ENCODE measurements at regions not wholly inside any gene's neighbourhood (a gene's known extent, or its start where the extent isn't known, plus 50 kb on each side); places are given as distances from the start of the nearest gene placed in this dataset.

DNA sequence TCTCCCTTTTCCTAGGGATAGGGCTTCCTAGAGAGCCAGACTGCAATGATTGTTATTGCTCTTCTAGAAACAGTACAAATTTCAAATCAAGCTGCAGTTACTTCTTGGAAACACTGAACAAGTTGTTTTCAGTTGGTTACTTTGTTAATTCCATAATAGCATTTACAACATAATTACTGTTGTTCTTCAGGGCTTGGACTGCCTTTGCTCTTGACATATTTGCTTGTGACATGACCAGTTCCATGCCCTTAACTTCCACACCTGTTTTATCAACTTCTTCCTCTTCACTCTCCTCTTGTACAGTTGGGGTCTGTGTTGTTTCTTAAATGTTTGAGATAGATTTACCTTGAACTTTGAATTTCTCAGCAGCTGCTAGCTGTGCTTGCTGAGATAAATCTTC lies 104.4 kb downstream of the SEC23IP start:
- DNase-seq (ENCODE audit: insufficient read length, low spot score) (no peak), FAIRE-seq (no peak)
- no peak for TF ChIP-seq POLR2A (IDR thresholded peaks at IDR 0.05; ENCODE audit: low read depth, low read length)

DNA sequence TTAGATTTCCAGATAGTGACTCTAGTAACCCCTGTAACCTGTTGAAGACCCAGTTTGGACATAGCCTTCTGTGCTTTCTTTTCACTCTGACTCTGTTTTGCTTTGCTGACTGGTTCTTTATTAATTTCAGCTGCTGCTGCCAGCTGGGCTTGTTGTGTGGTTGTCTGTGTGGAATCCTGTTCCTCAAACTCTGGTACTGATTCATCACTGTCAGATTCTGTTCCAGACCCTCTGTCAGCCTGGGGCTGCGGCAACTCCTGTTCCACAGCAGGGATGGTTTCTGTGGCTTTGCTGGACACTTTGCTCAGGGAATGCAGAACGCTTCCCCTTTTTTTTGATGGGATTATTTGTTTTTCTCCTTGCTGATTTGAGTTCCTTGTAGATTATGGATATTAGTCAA lies 104.9 kb downstream of the SEC23IP start:
- FAIRE-seq: no peak
- TF ChIP-seq POLR2A (IDR thresholded peaks at IDR 0.05; ENCODE audit: low read depth, low read length): no peak
- no peak for DNase-seq (ENCODE audit: insufficient read length, low spot score)

DNA sequence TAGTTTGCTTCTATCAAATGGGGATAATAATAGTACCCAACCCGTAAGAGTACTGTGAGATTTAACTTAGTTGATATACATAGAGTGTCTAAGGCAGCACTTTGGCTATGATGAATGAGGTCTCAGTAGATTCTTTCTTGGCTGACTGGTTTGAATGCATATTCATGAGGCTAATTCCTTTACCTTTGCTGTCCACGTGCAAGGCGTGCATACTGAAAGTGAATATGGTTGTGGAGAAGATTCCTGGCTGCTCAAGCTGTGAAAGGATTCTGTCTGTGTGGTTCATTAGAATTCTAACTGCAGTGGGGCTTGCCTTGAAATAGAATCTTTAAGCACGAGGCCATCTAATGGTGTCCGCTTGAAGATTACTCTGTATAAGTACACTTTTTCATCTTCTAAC lies 110.3 kb downstream of the SEC23IP start:
- TF ChIP-seq POLR2A (IDR thresholded peaks at IDR 0.05; ENCODE audit: low read depth, low read length): no peak
- DNase-seq (ENCODE audit: insufficient read length, low spot score) (no peak), FAIRE-seq (no peak)

DNA sequence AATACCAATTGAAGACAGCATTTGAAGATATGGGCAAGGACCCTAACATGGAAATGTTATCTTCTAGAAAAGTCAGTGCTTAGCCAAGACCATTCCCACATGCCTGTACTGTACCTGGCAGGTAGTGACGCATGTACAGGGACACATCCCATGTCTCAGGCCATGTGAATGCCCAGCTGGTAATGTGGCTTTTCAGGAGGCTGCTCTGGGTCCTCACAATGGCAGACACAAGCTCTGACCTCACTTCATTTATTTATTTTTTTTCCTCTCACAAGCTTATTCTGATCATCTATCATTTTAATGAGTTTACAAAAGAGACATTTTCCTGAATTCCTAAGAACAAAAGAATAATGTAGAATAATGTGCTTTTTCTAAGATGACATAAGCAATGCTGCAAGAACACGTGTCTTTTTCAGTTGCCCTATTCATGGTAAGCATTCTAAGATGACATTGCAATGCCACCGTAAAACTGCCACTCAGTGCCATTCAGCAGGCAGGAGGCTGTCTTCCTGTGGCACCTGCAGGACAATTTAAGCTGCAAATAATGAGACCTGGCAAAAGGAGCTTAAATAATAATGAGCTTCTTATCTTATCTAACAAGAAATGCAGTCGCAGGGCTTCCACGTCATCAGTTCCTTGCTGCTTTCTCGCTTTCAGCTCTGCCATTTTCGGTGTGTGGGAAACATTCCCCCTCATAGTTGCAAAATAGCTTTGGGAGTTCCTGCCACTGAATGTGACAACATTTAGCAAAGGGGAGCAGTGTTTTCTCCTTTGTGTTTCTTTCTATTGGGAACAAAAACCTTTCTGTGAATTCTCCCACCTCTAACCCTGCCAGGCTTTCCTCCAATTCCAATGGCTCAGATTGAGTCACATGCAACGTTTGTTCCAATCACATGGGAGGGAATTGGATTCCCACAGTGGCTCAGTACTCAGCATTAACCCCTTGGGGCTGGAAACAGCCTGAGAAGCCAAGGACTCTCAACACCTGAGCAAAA lies 113.0 kb downstream of the SEC23IP start:
- FAIRE-seq (no peak), DNase-seq (ENCODE audit: insufficient read length, low spot score) (no peak)
- TF ChIP-seq POLR2A (IDR thresholded peaks at IDR 0.05; ENCODE audit: low read depth, low read length): no peak

DNA sequence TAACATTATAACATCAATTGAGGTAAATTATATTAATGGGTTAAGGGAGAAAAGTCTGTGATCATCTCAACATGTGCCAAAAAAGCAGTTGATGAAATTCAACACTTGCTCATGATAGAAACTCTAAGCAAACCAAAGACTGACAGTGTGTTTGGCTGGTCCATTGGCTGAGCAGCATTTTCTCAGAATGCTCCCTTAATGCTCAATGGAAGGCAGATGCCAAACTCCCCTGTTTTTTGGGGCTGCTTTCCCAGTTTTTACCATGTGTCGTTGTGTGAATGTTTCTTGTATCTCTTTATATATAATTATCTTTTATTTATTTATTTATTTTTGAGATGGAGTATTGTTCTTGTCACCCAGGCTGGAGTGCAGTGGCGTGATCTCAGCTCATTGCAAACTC lies 114.7 kb downstream of the SEC23IP start:
- no peak for TF ChIP-seq POLR2A (IDR thresholded peaks at IDR 0.05; ENCODE audit: low read depth, low read length)
- DNase-seq (ENCODE audit: insufficient read length, low spot score) (no peak), FAIRE-seq (no peak)

DNA sequence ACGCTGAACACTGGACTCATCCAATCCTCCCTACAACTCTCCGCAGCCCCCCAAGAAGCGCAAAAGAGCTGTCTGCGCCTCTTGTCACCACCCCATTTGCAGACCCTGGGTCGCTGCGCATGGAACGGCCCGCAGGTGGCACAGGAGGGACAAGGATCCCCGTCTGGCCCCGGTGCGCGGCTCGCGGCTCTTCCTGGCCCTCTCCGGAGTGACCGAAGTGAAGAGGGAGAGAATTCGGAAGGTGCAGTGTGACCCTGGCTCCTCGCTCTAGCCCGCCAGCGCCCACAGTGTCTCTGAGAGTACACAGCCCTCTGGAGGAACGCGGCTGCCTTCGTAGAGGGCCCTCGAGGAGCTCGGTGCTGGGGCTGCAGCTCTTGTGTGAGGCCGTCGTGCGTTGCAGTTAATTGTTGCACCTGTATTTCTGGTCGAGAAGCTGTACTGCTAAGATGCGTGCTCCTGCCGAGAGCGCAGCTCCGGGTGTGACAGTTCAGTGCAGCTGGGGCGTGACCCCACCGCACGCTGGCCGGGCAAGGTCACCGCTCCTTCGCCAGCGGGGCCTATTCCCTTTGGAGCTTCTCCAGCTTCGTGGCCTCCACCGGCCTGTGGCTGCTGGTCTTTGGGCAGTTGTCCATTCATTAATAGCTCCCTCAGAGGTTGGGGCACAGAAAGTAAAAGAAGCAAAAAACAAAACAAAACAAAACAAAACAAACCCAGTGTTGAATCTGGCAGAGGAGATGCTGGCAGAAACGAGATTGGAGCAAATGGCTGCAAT lies 119.0 kb downstream of the SEC23IP start:
- TF ChIP-seq POLR2A (IDR thresholded peaks at IDR 0.05; ENCODE audit: low read depth, low read length): no peak
- FAIRE-seq: no peak
- no peak for DNase-seq (ENCODE audit: insufficient read length, low spot score)

DNA sequence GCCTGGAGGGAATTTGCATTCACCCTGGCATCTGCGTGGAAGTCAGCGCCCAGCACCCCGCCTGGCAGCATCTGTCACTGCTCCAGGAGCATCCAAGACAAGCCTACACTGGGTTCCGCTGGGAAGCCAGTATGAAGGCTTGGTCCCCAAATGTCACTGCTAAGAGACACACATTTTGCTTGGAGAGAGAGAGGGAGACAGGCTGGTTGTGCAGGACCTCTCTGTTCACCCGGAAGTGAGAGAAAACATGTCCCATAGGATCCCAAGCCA lies 119.5 kb downstream of the SEC23IP start:
- DNase-seq (ENCODE audit: insufficient read length, low spot score): no peak
- no peak for TF ChIP-seq POLR2A (IDR thresholded peaks at IDR 0.05; ENCODE audit: low read depth, low read length)
- no peak for FAIRE-seq

DNA sequence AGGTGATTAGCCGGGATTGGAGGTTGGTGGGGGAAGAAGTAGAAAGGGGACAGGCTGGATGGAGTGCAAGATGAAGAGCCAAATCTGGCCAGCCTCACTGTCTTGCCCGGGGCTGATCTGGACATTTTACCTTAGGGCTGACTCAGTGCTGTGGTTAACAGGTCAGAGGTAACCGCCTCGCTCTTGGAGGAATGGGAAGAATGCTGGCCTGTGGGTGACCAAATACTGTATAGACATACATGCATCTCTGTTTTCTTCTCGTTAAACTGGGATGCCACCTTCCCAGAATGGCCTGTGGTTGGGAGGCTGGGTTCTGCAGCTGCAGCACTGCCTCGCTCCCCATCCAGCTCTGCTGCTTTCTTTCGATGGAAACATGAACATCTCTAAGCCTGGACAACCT lies 120.0 kb downstream of the SEC23IP start:
- no peak for FAIRE-seq
- peak; percentile 17 for DNase-seq (ENCODE audit: insufficient read length, low spot score)
- no peak for TF ChIP-seq POLR2A (IDR thresholded peaks at IDR 0.05; ENCODE audit: low read depth, low read length)

DNA sequence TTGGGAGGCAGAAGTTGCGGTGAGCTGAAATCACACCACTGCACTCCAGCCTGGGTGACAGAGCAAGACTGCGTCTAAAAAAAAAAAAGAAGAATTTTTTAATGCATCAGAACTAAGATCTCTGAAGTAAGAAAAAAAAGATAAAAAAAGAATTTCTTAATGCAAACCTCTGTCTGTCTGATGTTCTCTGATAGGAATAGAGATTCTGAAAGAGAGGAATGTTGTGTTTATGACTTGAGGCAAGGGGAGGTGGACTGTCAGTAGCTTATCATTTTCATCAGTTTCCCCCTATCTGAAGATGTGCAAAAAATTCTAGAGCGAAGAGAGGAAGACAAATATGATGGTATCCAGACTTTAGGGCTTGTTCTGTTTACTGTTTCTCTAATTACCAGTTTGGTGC lies 121.5 kb downstream of the SEC23IP start:
- FAIRE-seq (no peak), DNase-seq (ENCODE audit: insufficient read length, low spot score) (no peak)
- no peak for TF ChIP-seq POLR2A (IDR thresholded peaks at IDR 0.05; ENCODE audit: low read depth, low read length)

DNA sequence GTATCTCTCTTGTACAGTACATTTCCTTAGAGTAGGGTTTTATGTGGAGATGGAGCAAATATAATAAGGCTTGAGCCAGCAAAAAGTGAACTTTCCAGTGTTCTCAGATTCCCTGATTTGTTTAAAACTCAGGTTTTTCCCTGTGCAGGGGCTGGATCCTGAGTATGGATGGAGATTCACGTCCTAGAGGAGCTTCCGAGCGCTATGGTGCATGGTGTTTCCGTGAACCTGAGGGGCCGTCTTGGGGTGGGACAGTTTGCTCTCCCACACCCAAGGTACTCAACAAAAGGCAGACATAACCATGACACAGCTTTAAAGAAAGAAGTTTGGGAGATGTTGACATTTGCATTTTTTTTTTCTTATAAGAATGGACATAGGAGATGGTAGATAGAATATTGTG lies 122.5 kb downstream of the SEC23IP start:
- FAIRE-seq (no peak), DNase-seq (ENCODE audit: insufficient read length, low spot score) (no peak)
- no peak for TF ChIP-seq POLR2A (IDR thresholded peaks at IDR 0.05; ENCODE audit: low read depth, low read length)

DNA sequence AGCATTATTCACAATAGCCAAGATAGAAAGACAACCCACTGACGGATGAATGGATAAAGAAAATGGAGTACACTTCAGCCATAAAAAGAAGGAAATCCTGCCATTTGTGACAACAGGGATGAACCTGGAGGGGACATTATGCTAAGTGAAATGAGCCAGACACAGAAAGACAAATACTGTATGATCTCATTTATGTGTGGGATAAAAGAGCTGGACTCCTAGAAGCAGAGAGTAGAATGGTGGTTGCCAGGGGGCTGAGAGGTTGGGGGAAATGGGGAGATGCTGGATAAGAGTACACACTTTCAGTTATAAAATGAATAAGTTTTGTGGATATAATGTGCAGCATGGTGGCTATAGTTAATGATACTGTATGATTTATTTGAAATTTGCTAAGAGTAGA lies 124.4 kb downstream of the SEC23IP start:
- FAIRE-seq (no peak), DNase-seq (ENCODE audit: insufficient read length, low spot score) (no peak)
- no peak for TF ChIP-seq POLR2A (IDR thresholded peaks at IDR 0.05; ENCODE audit: low read depth, low read length)

DNA sequence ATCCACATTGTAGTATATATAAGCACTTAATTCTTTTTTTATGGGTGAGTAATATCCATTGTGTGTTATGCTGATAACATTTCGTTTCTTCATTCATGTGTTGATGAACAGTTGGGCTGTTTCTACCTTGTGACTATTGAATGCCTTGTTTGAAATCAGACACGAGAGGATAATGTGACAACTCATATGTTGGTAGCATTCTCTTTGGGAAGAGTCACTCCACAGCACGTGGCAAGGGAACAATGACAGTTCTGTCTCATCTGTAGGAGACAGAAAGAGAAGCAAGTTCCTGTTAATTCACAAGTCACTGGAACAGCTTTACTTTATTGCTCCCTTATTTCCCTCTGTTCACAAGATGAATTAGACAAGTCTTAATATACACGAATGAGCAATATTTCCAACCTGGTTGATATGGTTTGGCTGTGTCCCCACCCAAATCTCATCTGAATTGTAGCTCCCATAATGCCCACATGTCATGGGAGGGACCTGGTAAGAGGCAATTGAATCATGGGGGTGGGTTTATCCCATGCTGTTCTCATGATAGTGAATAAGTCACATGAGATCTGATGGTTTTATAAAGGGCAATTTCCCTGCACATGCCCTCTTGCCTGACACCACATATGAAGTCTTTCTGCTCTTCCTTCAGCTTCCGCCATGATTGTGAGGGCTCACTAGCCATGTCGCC lies 125.3 kb downstream of the SEC23IP start:
- DNase-seq (ENCODE audit: insufficient read length, low spot score): no peak
- TF ChIP-seq POLR2A (IDR thresholded peaks at IDR 0.05; ENCODE audit: low read depth, low read length): no peak
- FAIRE-seq: no peak

DNA sequence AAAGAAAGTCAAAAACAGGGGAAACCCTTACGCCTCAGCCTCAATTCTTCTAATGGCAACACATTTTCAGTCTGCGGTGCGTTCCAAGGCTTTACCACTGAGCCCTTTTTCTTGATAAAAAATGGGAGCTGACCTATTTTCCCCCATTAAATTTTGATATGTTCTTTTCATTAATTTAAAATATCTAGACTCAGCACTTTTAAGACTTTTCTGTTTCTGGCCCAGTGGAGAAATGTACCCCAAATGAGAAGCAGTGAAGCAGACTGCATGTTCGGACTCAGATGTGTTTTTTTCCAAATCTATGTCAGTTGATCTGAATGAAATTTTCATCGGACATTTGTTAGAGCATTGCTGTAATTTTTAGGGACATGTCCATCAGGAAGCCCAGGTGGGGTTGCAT lies 126.2 kb downstream of the SEC23IP start:
- no peak for TF ChIP-seq POLR2A (IDR thresholded peaks at IDR 0.05; ENCODE audit: low read depth, low read length)
- no peak for FAIRE-seq
- no peak for DNase-seq (ENCODE audit: insufficient read length, low spot score)

DNA sequence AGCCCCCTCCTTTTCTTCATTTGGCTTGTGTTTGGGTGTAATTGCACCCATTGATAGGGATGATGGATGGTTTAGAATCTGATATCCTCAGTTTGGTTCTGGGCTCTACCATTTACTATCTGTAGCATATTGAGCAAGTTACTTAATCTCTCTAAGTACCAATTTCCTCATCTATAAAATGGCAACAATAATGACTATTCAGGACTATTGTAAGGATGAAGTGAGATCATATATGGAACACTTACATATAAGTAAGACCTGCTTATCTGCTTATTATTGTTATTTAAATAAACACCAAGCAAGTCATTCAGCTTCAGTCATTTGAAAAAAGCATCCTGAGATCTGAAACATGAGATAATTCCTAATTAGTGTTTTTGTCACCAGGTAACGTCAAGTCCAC lies 127.0 kb downstream of the SEC23IP start:
- DNase-seq (ENCODE audit: insufficient read length, low spot score) (no peak), FAIRE-seq (no peak)
- TF ChIP-seq POLR2A (IDR thresholded peaks at IDR 0.05; ENCODE audit: low read depth, low read length): no peak

Data from H54 (cell line).